ENCODE measurements at regions not wholly inside any gene's neighbourhood (a gene's known extent, or its start where the extent isn't known, plus 50 kb on each side); places are given as distances from the start of the nearest gene placed in this dataset.
"Not testable (repeated sequence)": the region's sequence is repeated elsewhere in the genome, so short reads cannot be mapped to it uniquely, and the experiment has no call there.

GRCh38 chr5:15333091-15333490, 166.9 kb upstream of the FBXL7 start:
- DNase-seq = no peak

DNA sequence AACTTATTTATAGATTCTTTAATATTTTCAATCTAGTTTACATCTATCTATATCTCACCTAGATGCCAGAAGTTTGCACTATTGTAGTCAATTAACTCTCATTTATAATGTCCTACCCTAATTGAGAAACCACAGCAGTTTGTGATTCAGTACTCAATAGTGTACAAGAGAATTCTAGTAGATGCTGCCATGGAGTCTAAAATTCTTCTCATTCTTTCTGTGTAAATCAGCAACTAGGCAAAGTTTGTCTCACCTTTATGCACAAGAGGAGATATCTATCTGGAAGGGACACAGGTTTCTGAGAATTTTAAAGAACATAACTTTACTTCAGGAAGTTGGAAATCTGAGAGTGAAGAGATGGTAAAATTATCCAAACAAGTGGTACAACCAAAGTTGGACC, 173.0 kb upstream of the FBXL7 start:
- no peak for DNase-seq

DNA sequence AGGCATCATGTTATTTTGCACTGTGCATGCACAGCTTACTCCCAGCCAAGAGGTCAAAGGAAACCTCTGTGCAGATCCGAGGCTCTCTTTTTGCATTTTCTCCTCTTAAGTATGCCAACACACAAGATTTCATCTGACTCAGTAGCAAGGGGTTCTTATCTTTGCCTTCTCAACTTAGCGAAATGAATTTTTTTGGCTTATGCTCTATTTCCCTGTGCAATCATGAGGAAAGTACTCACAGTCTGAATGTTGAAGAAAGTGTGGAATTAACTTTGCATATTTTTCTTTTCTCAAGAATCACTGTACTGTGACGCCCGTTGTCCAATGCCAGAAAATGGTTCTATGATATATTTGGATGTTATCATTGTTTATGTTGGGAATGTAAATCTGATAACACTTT, 173.5 kb upstream of the FBXL7 start:
- DNase-seq = no peak

GRCh38 chr5:15322421-15322820, 177.6 kb upstream of the FBXL7 start:
- DNase-seq = no peak

DNA sequence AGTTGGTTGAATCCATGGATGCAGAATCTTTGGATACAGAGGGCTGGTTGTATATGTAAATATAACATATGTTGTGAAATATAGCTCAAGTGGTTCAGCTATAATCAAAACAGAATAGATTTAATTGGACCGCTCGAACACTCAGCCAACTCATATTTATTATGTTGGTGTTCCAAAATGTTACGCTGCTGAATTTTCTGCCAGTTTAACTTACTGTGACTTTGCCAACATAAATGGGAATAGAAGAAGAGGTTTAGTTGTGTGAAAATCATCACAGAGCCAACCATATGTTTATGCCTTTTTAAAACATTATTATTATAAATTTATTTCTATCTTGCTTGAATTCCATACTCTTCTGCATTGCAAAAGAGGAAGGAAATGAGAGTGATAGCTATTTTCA, 178.2 kb upstream of the FBXL7 start:
- DNase-seq = no peak

- no peak for DNase-seq
Measured at GRCh38 chr5:15320871-15321270, 179.1 kb upstream of the FBXL7 start.

DNA sequence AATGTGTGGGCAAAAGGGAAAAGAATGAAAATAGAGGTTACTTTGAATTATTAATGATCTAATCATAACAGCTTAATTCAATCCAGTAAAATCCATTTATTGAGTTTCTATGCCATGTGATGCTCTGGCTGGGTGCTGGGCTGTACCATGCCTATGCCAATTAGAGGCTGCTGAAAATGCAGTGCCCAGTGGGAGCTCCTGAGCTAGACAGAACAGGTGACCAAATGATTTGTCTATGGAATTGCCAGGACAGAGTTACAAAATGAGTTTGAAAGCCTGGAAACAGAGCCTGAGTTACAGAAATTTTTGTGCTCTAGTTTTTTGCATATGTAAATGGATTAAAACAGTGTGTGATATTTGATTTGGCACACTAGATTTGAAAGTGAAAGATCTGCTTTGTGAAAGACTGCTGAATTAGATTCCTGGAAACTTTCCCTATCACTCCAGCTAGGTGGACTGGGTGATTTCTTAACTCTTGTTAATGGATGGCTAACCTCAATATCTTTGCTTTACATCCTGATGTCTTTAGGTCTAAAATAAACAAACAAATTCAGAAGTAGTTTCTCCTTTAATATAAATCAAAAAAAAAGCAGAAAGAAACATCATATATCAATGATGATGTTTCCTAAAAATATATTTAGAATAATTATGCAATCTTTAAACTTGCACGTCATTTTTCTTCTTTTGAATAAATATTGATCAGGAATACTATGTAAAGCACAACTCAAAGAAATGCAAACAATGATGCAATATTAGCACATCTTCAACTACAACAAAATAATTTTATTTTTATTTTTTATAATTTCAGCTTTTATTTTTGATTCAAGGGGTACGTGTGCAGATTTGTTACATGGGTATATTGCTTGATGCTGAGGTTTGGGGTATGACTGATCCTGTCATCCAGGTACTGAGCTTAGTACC, 194.8 kb upstream of the FBXL7 start:
- DNase-seq = no peak

GRCh38 chr5:15304066-15304731, 195.8 kb upstream of the FBXL7 start:
- DNase-seq = no peak

GRCh38 chr5:15300141-15300540, 199.8 kb upstream of the FBXL7 start:
- DNase-seq = no peak

GRCh38 chr5:15290953-15291352, 209.0 kb upstream of the FBXL7 start:
- DNase-seq = no peak

DNA sequence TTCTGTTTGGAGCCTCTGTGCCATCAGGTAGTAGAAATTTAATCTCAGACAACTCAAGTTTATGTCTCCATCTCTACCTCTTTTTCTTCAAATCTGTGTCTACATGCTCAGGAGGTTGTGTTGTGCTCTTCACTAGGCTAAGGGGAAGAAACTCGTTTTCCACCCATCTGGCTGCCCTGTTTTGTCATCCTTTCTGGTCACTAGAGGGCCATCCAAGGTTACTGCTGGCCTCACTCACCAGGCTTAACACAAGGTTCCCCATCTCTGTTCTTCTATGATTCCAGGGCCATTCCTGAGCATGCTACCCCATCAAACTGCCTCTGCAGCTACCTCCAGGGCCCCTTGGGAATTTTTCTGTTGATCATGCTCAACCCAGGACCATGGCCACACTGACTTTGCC, 213.3 kb upstream of the FBXL7 start:
- no peak for DNase-seq

DNA sequence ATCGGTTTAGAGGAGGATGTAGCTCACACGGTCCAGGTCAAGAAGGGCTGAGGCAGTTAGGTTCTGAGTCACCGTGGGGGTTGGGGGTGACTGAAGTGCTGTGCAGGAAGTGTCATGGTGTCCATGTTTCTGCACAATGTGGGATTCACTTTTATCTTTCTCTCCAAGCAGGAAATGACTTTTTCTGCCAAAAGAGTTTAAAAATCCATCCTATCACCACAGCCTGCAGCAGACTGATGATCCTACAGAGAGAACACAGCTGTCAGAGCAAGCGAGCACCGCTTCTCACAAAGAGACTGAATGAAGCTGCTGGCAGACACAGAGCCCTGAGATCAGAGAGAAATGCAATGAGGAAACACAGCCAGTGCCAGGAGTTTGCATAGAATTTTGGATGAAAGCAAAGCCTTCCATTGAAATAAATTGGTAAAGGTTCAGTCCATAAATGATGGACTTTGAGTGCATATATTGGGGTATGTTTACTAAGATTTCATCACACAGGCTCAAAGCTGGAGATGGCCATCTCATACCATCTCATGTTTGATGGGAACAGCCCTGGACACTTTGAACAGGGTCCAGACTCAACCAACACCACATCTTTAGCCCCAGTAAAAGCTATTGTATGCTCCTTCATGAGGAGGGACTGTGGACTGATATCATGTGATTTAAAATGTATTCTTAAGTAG, 213.9 kb upstream of the FBXL7 start:
- peak; percentile 85 for DNase-seq

DNA sequence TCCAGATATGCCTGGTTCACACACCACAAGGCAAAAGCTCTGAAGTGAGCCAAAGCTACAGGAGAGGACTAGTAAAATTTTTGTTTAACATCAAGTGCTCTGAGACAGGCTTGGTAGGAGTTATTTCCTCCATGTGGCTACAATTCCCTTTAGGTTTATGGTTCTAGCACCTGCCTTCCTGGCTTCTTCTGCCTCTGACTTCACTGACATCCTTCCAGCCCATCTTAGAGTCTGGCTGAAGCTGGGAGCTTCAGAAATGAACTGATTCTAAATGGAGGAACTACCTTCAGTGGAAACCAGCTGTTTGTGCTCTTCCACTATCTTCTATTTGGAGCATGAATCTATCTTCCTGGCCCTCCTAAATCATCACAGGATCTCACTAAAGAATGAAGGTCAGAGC, 215.3 kb upstream of the FBXL7 start:
- no peak for DNase-seq

DNA sequence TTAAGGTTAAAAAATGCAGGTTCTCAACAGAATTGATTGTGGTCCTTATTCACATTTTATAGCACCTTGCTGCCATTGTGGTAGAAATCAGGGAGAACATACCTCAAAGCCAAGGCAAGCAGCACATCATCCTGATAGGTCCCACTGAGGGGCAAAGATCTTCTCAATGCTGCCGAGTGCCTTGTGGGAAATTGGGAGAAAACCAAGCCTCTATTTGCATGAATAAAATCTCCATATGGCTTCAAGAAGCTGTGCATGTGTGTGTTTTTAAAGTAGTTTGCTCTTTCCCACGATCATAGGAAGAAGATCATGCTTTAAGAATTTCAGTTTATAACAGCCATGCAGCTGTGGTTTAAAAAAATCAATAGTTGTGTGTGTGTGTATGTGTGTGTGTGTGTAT, 216.9 kb upstream of the FBXL7 start:
- DNase-seq = no peak

GRCh38 chr5:15282611-15283010, 217.4 kb upstream of the FBXL7 start:
- no peak for DNase-seq

GRCh38 chr5:15271596-15271995, 228.4 kb upstream of the FBXL7 start:
- DNase-seq = not testable (repeated sequence)

- DNase-seq = no peak
Measured at GRCh38 chr5:15267966-15268365, 232.0 kb upstream of the FBXL7 start.

DNA sequence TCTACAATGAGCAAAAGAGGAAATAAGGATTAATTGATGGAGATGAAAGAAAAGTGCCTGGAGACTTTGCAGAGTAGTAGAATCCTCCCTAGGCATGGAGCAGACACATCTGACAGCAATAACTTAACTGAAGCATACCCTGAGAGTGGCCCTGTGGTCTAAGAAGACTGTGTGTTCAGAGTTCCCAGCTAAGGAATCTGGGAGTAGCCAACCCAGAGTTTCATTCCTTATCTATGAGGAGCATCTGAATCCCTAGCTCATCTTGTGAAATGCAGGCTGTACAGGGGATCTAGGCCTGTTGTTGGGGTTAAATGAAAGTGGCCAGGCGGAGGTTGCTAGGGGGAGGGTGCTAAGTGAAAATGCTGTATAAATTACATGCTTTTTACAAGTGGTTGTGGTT, 233.1 kb upstream of the FBXL7 start:
- DNase-seq = no peak

DNA sequence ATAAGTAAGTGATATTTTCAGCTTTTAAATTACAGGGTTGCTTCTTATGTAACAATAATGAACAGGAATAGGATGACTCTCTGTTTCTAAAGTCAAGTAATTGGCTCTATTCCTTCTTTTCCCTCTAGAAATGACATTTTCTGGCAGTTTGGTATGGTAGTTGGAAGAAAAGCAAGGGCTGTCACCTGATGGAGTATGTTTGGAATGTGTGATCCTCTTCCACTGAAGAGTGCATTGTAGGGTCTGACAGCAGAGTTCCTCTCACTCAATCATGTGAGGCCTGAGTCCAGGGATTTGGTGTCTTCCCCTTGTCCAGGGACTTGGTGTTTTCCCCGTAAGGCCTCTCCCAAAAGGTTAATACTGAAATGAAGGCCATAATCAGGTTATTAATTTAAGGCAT, 233.8 kb upstream of the FBXL7 start:
- no peak for DNase-seq

DNA sequence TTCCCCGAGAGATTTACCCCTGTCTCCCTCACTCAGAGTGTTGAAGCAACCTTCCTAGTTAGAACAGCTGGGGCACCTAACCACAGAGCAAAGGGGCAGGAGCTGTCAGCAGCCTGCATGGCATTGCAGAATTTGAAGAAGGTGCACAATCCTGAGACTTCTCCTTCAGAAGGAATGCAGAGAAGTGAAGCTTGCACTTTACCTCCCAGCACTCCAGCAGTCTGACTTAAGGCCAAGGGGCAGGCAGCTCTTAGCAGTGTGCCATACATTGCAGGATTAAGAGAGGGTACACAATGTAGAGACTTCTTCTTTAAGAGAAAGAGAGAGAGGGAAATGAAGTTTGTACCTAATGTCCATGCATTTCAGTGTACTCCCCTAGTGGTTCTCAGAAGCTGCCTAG, 236.0 kb upstream of the FBXL7 start:
- DNase-seq = no peak

GRCh38 chr5:15263406-15263805, 236.6 kb upstream of the FBXL7 start:
- DNase-seq = no peak

DNA sequence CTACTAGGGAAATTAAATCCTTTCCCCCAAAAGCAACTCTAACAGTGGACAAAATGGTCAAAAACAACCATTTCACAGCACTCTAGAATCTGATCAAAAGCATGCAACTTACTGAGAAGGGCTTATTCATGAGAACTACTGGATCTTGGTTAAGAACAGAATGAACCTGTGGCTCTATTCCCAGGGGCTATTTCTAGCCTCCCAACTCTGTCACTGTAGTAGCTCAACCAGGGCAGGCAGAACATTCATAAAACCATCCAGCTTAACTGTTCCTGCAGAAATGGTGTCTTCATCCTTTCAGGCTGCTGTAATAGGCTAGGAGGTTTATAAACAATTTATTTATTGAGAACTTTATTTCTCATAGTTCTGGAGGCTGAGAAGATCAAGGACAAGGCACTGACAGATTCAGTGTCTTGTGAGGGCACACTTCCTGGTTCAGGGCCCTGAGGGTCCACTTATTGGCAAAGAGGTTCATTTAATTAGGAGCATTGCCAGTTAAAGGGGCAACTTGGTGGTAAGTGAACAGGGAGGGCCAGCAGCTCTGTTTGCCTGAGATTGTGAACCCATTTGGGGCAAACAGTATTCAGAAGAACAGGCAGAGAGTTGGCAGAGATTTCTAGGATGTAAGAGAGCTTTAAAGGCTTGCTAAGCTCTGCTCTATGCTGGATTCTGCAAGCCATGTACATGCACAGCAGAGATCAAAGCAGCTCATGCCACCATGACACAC, 238.5 kb upstream of the FBXL7 start:
- DNase-seq = no peak
